DMS53 (cell line): ENCODE measurements at regions not wholly inside any gene's neighbourhood (a gene's known extent, or its start where the extent isn't known, plus 50 kb on each side); places are given as distances from the start of the nearest gene placed in this dataset.
A peak's percentile ranks its signal among the peaks of the same experiment; 100 is the strongest.

Experiments
- DNase-seq: peaks from one replicate; lab custom pipeline; 2025; lab: John Stamatoyannopoulos, UW

- no peak for DNase-seq
Observed at GRCh38 chrX:13102636-13103035, 58.2 kb upstream of the FAM9C start.

GRCh38 chrX:13101441-13102139 lies 57.2 kb upstream of the FAM9C start:
- peak; percentile 52 for DNase-seq

- no peak for DNase-seq
Observed at GRCh38 chrX:13099121-13099520, 54.7 kb upstream of the FAM9C start.

GRCh38 chrX:13096728-13097127 lies 52.3 kb upstream of the FAM9C start:
- DNase-seq: no peak

- no peak for DNase-seq
Observed at GRCh38 chrX:13094828-13095341, 50.5 kb upstream of the FAM9C start.

GRCh38 chrX:13094374-13094773 lies 50.0 kb upstream of the FAM9C start:
- no peak for DNase-seq
